ENCODE measurements at regions not wholly inside any gene's neighbourhood (a gene's known extent, or its start where the extent isn't known, plus 50 kb on each side); places are given as distances from the start of the nearest gene placed in this dataset.

- in situ Hi-C loops (cut with HindIII; ENCODE audit: low sequenced_read_pairs) = no loop called here
- no peak overlapping the region for H3K4me3 ChIP-seq (ENCODE audit: low read depth, low read length)
- DNase-seq (ENCODE audit: low read depth, low spot score) = no peak
- no peak for TF ChIP-seq CTCF (IDR thresholded peaks at IDR 0.05; ENCODE audit: low read depth, low read length)
Measured at GRCh38 chr16:73505577-73505976, 457.6 kb upstream of the ZFHX3 start.

- no peak for DNase-seq (ENCODE audit: low read depth, low spot score)
- no peak for TF ChIP-seq CTCF (IDR thresholded peaks at IDR 0.05; ENCODE audit: low read depth, low read length)
- in situ Hi-C loops (cut with HindIII; ENCODE audit: low sequenced_read_pairs) = no loop called here
- no peak overlapping the region for H3K4me3 ChIP-seq (ENCODE audit: low read depth, low read length)
Measured at GRCh38 chr16:73504591-73505575, 457.0 kb upstream of the ZFHX3 start.

- in situ Hi-C loops (cut with HindIII; ENCODE audit: low sequenced_read_pairs) = no loop called here
- no peak for TF ChIP-seq CTCF (IDR thresholded peaks at IDR 0.05; ENCODE audit: low read depth, low read length)
- DNase-seq (ENCODE audit: low read depth, low spot score) = no peak
- no peak overlapping the region for H3K4me3 ChIP-seq (ENCODE audit: low read depth, low read length)
Measured at GRCh38 chr16:73503093-73503492, 455.2 kb upstream of the ZFHX3 start.

GRCh38 chr16:73499276-73499675 is 451.3 kb upstream of the ZFHX3 start:
- TF ChIP-seq CTCF (IDR thresholded peaks at IDR 0.05; ENCODE audit: low read depth, low read length) = no peak
- in situ Hi-C loops (cut with HindIII; ENCODE audit: low sequenced_read_pairs) = no loop called here
- no peak for DNase-seq (ENCODE audit: low read depth, low spot score)
- no peak overlapping the region for H3K4me3 ChIP-seq (ENCODE audit: low read depth, low read length)

DNA sequence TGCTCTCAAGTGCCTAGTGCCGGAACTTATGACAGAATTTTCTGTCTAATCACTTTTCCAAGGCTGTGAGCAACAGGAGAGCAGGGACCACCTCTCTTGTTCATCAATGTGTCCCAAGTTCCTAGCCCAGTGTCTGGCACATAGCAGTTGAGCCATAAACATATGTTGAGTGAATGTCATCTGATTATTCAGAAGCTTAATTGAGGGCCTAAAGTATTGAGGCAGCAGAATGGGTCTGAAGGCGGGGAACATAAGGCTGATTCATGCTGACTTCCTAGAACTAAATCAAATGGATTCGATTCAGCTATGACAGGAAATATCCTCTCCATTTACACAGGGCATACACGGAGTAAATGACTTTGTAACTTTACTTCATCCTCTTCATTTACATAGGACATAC is 438.0 kb upstream of the ZFHX3 start:
- H3K4me3 ChIP-seq (ENCODE audit: low read depth, low read length) = no peak overlapping the region
- DNase-seq (ENCODE audit: low read depth, low spot score) = no peak
- no peak for TF ChIP-seq CTCF (IDR thresholded peaks at IDR 0.05; ENCODE audit: low read depth, low read length)
- in situ Hi-C loops (cut with HindIII; ENCODE audit: low sequenced_read_pairs) = no loop called here

GRCh38 chr16:73483934-73484711 is 436.2 kb upstream of the ZFHX3 start:
- in situ Hi-C loops (cut with HindIII; ENCODE audit: low sequenced_read_pairs) = no loop called here
- no peak overlapping the region for H3K4me3 ChIP-seq (ENCODE audit: low read depth, low read length)

More at GRCh38 chr16:73483934-73484711, 436.2 kb upstream of the ZFHX3 start:
- DNase-seq (ENCODE audit: low read depth, low spot score) = no peak
- TF ChIP-seq CTCF (IDR thresholded peaks at IDR 0.05; ENCODE audit: low read depth, low read length) = no peak
